SW 1271 (cell line): ENCODE measurements at regions not wholly inside any gene's neighbourhood (a gene's known extent, or its start where the extent isn't known, plus 50 kb on each side); places are given as distances from the start of the nearest gene placed in this dataset.
"Not testable (repeated sequence)": the region's sequence is repeated elsewhere in the genome, so short reads cannot be mapped to it uniquely, and the experiment has no call there.

Source experiments
- DNase-seq, 2 experiments: peaks; one replicate each; lab custom pipeline; 2025; lab: John Stamatoyannopoulos, UW

- DNase-seq: no peak
These were observed 616.1 kb downstream of the DTWD2 start for GRCh38 chr5:118371973-118372831.

DNA sequence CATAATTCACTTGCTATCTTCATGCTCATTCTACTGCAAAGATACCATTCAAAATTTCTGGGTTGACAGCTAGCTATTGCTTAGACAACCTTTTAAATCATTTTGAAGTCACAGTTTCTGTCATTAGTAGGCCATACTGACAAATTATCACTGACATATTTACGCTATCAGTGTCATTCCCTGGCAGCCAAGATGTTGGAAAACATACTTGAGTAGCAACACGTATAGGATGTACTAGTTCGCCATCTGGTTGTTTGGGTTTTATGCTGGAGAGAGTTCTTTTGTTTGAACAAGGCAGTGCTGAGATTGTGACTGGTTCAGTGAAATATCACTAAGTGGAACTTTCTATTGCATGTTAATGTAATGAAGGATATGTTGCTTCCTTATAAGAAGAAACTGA, 621.9 kb downstream of the DTWD2 start:
- DNase-seq: no peak

GRCh38 chr5:118365718-118366117, 622.6 kb downstream of the DTWD2 start:
- DNase-seq: no peak

DNA sequence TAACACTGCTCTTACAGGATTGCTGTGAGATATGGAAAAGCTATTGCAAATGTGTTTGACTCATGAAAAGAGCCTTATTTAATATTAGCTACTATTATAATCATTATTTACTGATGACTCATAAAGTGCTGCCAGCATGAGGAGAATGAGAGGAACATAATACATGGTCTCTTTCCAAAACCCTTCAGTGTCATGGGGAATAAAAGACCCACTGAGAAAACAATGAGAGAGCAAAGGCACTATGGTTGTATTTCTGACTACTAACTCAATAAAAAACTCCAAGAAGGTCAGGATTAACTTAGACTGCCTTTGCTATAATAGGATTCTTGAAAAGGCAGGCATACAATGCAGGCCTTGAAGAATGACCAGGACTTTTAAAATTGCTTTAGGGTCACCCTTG, 633.5 kb downstream of the DTWD2 start:
- DNase-seq: no peak

GRCh38 chr5:118353970-118354369, 634.4 kb downstream of the DTWD2 start:
- no peak for DNase-seq

DNA sequence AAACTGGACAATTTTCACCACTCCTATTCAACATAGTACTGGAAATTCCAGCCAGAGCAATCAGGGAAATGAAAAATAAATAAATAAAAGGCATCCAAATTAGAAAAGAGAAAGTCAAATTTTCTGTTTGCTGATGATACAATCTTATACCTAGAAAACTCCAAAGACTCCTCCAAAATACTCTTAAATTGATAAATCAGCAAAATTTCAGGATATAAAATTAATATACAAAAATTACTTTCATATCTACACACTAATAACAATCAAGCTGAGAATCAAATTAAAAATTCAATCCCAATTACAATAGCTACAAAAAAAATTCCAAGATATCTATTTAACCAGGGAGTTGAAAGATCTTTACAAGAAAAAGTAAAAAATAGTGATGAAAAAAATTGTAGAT, 651.9 kb downstream of the DTWD2 start:
- DNase-seq: no peak

- DNase-seq: no peak
These were observed 661.0 kb downstream of the DTWD2 start for GRCh38 chr5:118327389-118327788.

GRCh38 chr5:118326481-118327045, 661.8 kb downstream of the DTWD2 start:
- DNase-seq: peak in 1 of 2 experiments; percentile 33

DNA sequence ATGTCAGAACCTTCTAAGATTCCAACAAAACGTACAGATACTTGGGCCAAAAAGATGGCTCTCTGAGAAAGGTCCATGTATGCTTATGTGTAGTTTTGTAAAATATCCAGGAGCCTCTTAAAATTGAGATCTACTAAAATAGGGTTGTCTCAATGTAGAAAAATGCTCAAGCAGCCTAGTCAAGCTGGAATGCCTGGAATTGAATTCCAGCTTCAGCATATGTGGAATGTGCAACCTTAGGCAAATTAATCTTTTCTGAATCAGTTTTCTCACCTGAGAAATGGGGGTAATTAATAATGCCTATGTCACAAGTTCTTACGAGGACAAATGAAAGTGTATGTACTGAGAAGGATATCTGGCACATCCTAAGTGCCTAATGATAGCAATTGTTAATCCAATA, 662.4 kb downstream of the DTWD2 start:
- no peak for DNase-seq

DNA sequence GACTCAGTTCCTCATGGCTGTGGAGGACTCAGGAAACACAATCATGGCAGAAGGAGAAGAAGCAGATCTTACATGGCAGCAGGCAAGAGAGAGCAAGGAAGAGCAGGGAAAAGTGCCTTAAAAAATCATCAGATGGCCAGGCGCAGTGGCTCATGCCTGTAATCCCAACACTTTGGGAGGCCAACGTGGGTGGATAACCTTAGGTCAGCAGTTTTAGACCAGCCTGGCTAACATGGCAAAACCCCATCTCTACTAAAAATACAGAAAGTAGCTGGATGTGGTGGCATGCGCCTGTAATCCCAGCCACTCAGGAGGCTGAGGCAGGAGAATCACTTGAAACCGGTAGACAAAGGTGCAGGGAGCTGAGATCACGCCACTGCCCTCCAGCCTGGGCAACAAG, 664.6 kb downstream of the DTWD2 start:
- DNase-seq: not testable (repeated sequence)

DNA sequence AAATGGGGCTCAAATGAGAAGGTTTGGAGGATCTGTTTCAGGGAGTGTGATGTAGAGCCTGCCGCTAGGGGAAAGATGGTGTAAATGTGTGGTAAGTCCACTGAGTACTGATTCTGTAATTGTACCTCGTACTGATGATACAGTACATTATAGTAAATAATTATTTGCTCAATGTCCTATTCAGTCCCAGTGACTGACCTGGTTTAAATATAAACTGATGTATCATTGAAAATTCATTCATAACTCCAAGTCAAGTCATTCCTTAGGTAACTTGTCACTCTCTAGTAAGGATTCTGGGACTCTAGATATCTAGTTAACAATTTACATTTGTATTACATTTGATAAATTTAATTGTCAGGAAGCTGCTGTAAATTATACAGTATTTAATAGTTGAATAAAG, 667.3 kb downstream of the DTWD2 start:
- DNase-seq: no peak

- DNase-seq: no peak
These were observed 668.2 kb downstream of the DTWD2 start for GRCh38 chr5:118320121-118320520.

GRCh38 chr5:118314931-118315330, 673.4 kb downstream of the DTWD2 start:
- no peak for DNase-seq

DNA sequence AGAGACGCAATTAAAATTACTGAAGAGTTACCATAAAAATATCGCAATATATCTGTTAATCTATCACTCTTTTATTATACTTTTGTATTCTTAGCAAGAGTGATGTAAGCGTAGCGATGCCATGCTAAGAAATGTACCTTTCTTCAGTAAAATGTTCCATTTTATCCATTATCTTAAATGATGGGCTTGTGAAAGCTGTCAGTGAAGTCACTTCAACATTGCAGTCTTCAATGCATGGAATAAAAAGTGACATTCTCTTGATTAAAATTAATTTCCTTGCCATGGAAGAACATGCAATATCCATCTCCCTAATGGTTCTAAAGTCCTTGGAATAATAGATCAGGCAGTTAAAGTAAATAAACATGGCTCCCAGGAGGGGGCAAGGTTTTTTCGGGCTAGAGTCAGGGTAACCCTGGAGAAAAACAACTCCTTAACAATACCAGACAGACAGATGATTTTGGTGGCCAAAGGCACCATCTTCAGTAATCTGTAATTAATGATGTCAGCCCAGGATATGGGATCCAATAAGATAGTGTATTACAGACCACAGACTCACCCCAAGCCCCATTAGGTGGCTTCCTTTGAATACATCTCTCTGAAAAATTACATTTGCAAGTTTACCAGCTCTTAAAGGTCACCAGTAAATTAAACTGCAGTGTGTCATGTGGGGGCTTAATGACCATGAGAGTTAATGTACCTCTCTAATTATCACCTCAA, 677.1 kb downstream of the DTWD2 start:
- DNase-seq: no peak

- DNase-seq: no peak
These were observed 677.9 kb downstream of the DTWD2 start for GRCh38 chr5:118310401-118310800.

- no peak for DNase-seq
These were observed 685.1 kb downstream of the DTWD2 start for GRCh38 chr5:118303296-118303695.

GRCh38 chr5:118302786-118303185, 685.6 kb downstream of the DTWD2 start:
- no peak for DNase-seq

DNA sequence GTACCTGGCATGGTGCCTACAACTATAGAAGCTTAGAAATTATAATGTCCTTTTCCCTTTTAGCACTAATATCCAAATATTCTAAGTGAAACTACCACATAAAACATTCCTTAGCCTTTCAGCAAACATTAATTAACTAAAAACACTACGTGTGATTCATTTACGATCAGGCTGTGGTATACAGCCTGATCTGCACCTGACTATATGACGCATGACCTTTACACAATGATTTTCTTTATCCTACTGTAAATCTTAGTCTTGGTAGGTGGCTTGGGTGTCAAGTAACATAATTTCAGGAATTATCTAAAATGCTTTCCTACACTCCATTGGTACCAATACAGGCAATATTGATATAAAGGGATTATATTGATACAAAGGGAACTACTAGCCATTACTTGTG, 686.7 kb downstream of the DTWD2 start:
- no peak for DNase-seq

GRCh38 chr5:118295045-118295444, 693.3 kb downstream of the DTWD2 start:
- no peak for DNase-seq

DNA sequence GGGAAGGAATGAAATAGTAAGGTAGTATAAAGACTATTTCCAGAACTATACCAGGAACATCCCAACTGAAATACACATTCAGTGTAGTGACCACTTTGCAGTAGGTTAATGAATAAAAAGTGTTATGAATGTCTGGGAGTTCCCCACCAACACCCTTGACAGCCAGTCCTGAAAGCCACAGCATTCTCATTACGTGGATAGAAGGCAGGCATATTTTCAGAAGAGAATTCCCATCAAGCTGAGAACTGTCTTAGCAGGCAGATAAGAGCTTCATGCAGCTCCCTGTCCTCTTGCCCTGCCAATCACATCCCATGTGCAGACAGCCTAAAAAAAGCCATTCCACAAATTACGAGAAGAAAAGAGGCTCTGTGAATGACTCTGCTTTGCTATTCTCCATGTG, 695.0 kb downstream of the DTWD2 start:
- no peak for DNase-seq

DNA sequence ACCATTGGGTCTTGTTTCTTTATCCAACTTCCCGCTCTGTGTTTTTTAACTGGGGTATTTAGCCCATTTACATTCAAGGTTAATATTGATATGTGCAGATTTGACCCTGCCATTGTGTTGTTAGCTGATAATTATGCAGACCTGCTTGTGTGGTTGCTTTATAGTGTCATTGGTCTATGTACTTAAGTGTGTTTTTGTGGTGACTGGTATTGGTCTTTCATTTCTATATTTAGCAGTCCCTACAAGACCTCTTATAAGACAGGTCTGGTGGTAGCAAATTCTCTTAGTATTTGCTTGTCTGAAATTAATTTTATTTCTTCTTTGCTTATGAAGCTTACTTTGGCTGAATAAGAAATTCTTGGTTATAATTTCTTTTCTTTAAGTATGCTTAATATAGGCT, 698.1 kb downstream of the DTWD2 start:
- DNase-seq: no peak

- DNase-seq: not testable (repeated sequence)
These were observed 704.1 kb downstream of the DTWD2 start for GRCh38 chr5:118284230-118284629.

- not testable (repeated sequence) for DNase-seq
These were observed 705.8 kb downstream of the DTWD2 start for GRCh38 chr5:118282480-118283038.
